ENCODE measurements at regions not wholly inside any gene's neighbourhood (a gene's known extent, or its start where the extent isn't known, plus 50 kb on each side); places are given as distances from the start of the nearest gene placed in this dataset.

- TF ChIP-seq YY1 (IDR thresholded peaks at IDR 0.05; ENCODE audit: insufficient read depth, insufficient read length) (no peak), ZNF274 (IDR thresholded peaks at IDR 0.05; ENCODE audit: low read depth, low read length) (no peak), SUZ12 (IDR thresholded peaks at IDR 0.05; ENCODE audit: extremely low read depth, insufficient read depth, insufficient read length) (no peak)
Observed at GRCh38 chr7:45293295-45293942, 135.8 kb downstream of the RAMP3 start.
